Nephron progenitor cell (in vitro differentiated cells): ENCODE measurements at regions not wholly inside any gene's neighbourhood (a gene's known extent, or its start where the extent isn't known, plus 50 kb on each side); places are given as distances from the start of the nearest gene placed in this dataset.
A peak's percentile ranks its signal among the peaks of the same experiment; 100 is the strongest.

Source experiments
- DNase-seq: peaks from one replicate; pipeline ENCODE4 v3.0.0; 2021
- H3K27ac Mint-ChIP-seq: 2 replicates; pipeline ENCODE4 v1.8.0; 2021; ENCODE audit warnings: mild to moderate bottlenecking, moderate library complexity, mixed read lengths
- H3K27me3 Mint-ChIP-seq: 2 replicates; pipeline ENCODE4 v1.8.0; 2021; ENCODE audit warnings: mild to moderate bottlenecking, low read depth, mixed read lengths; ENCODE audit not compliant: poor library complexity
- H3K36me3 Mint-ChIP-seq: 2 replicates; pipeline ENCODE4 v1.8.0; 2021; ENCODE audit warnings: low read depth, mixed read lengths
- H3K4me1 Mint-ChIP-seq: 2 replicates; pipeline ENCODE4 v1.8.0; 2021; ENCODE audit warnings: mixed read lengths
- H3K4me3 Mint-ChIP-seq: 2 replicates; pipeline ENCODE4 v1.8.0; 2021; ENCODE audit warnings: mild to moderate bottlenecking, moderate library complexity, mixed read lengths
- H3K9me3 Mint-ChIP-seq: 2 replicates; pipeline ENCODE4 v1.8.0; 2021; ENCODE audit warnings: mild to moderate bottlenecking, moderate library complexity, mixed read lengths
- CTCF ChIP-seq: fragments of 200-600 bp; sonication (generic); IDR thresholded peaks from 2 replicates; pipeline ENCODE4 v1.5.0; 2021; ENCODE audit warnings: antibody characterized with exemption

GRCh38 chr2:66084948-66085590 lies 349.9 kb upstream of the MEIS1 start:
- no peak overlapping the region for H3K27ac Mint-ChIP-seq
- no peak overlapping the region for H3K4me3 Mint-ChIP-seq
- DNase-seq = no peak
- peaks cover 19% of the 10 kb centered on the region for H3K36me3 Mint-ChIP-seq
- no peak for TF ChIP-seq CTCF
- H3K4me1 Mint-ChIP-seq = peaks cover 20% of the 10 kb centered on the region
- peaks cover 43% of the 10 kb centered on the region for H3K9me3 Mint-ChIP-seq
- H3K27me3 Mint-ChIP-seq = peaks cover 2% of the 10 kb centered on the region

DNA sequence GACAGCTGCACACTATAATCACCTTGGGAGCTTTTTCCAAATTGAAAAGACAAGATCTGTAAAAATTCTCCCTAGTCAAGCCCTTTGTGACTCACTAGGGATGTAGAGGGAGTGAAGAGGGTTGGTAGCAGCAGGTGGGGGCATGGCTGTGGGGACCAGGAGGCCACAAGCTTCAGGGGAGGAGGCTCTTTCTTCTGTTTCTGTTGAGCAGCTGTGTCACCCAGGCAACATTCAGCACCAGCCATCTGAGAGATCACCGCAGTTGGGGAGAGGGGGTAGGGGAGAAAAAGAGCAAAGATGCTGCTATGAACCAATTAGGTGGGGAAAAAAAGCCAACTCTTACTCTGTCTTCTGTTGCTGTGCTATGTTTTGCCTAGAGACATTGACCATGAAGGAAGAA lies 352.3 kb upstream of the MEIS1 start:
- peaks cover 12% of the 10 kb centered on the region for H3K36me3 Mint-ChIP-seq
- peaks cover 20% of the 10 kb centered on the region for H3K9me3 Mint-ChIP-seq
- no peak overlapping the region for H3K27ac Mint-ChIP-seq
- no peak for TF ChIP-seq CTCF
- H3K27me3 Mint-ChIP-seq = peaks cover 6% of the 10 kb centered on the region
- H3K4me3 Mint-ChIP-seq = no peak overlapping the region
- peaks cover 40% of the 10 kb centered on the region for H3K4me1 Mint-ChIP-seq
- no peak for DNase-seq

- Mint-ChIP-seq H3K4me1 (peaks cover 52% of the 10 kb centered on the region), H3K36me3 (no peaks in the 10 kb centered on the region), H3K27ac (peak overlapping the region; percentile 61), H3K4me3 (no peak overlapping the region), H3K9me3 (peaks cover 2% of the 10 kb centered on the region), H3K27me3 (peaks cover 3% of the 10 kb centered on the region)
- DNase-seq = peak; percentile 36
- no peak for TF ChIP-seq CTCF
Observed at GRCh38 chr2:66080127-66080526, 354.8 kb upstream of the MEIS1 start.

DNA sequence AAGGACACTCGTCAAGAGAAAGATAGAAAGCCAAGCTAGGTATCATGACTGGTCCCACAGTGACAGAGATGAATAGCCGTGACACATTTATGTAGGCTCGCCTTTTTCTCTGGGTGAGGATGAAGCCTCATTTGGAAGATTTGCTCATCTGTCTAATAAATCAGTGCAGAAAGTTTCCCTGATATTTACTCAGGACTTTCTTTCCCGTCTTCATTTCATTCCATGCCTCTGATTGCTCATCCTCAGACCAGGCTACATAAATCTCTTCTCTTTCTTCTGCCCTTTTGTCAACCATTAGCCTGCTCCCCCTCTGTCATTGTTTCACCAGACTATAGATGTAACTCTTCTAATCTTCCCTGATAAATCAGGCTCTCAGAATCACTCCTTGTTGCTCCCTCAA lies 361.8 kb upstream of the MEIS1 start:
- Mint-ChIP-seq H3K4me1 (peaks cover 70% of the 10 kb centered on the region), H3K27ac (peak overlapping the region; percentile 41), H3K4me3 (peak overlapping the region; percentile 1), H3K9me3 (peaks cover 5% of the 10 kb centered on the region), H3K27me3 (peaks cover 2% of the 10 kb centered on the region), H3K36me3 (no peaks in the 10 kb centered on the region)
- no peak for DNase-seq
- no peak for TF ChIP-seq CTCF

- H3K36me3 Mint-ChIP-seq = no peaks in the 10 kb centered on the region
- H3K4me1 Mint-ChIP-seq = peaks cover 67% of the 10 kb centered on the region
- peaks cover 5% of the 10 kb centered on the region for H3K9me3 Mint-ChIP-seq
- peaks cover 6% of the 10 kb centered on the region for H3K27me3 Mint-ChIP-seq
- peak overlapping the region; percentile 66 for H3K27ac Mint-ChIP-seq
- DNase-seq = no peak
- no peak for TF ChIP-seq CTCF
- no peak overlapping the region for H3K4me3 Mint-ChIP-seq
Observed at GRCh38 chr2:66070721-66071602, 364.0 kb upstream of the MEIS1 start.
